Mesothelial cell of epicardium (in vitro differentiated cells): ENCODE measurements at regions not wholly inside any gene's neighbourhood (a gene's known extent, or its start where the extent isn't known, plus 50 kb on each side); places are given as distances from the start of the nearest gene placed in this dataset.
"Not testable (repeated sequence)": the region's sequence is repeated elsewhere in the genome, so short reads cannot be mapped to it uniquely, and the experiment has no call there.

Experiments used
- DNase-seq, 2 experiments: peaks; one replicate each; pipeline ENCODE4 v3.0.0; 2021; ENCODE audit warnings: low spot score in 2 of 2; ENCODE audit not compliant: unreplicated experiment in 2 of 2
- H3K27ac Mint-ChIP-seq: 2 replicates; pipeline ENCODE4 v1.8.0; 2021; ENCODE audit warnings: mixed read lengths
- H3K27me3 Mint-ChIP-seq: 2 replicates; pipeline ENCODE4 v1.8.0; 2021; ENCODE audit warnings: low read depth, mixed read lengths
- H3K36me3 Mint-ChIP-seq: 2 replicates; pipeline ENCODE4 v1.8.0; 2021; ENCODE audit warnings: mixed read lengths
- H3K4me1 Mint-ChIP-seq: 2 replicates; pipeline ENCODE4 v1.8.0; 2021; ENCODE audit warnings: mixed read lengths
- H3K4me3 Mint-ChIP-seq: 2 replicates; pipeline ENCODE4 v1.8.0; 2021; ENCODE audit warnings: mild to moderate bottlenecking, moderate library complexity, mixed read lengths
- H3K9me3 Mint-ChIP-seq: 2 replicates; pipeline ENCODE4 v1.8.0; 2021; ENCODE audit warnings: mixed read lengths
- CTCF ChIP-seq: fragments of 200-600 bp; sonication (generic); IDR thresholded peaks from one replicate; pipeline ENCODE4 v1.5.0; 2021; ENCODE audit warnings: antibody characterized with exemption; ENCODE audit not compliant: unreplicated experiment

DNA sequence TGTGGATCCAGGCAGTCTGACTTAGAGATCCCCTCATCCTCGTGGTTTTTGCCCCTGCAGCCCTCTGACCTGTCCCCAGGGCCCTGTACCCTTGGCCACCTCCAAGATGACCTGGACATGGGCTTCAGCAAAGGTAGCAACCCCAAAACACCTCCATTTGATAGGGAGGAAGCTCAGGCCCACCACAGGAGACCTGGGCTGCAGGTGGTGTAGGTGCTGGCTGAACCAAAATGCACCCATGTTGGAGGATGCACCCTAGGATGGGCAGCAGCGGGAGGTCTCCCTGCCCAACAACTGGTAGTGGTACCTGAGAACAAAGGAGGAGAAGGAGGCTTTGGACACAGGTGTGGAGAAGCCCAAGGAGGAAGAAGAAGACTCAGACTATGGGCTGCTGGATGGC, 188.7 kb downstream of the ZNF716 start:
- H3K27ac Mint-ChIP-seq: no peak overlapping the region
- no peak for DNase-seq
- no peak for TF ChIP-seq CTCF
- H3K27me3 Mint-ChIP-seq: no peaks in the 10 kb centered on the region
- no peaks in the 10 kb centered on the region for H3K4me1 Mint-ChIP-seq
- H3K36me3 Mint-ChIP-seq: no peaks in the 10 kb centered on the region
- peaks cover 32% of the 10 kb centered on the region for H3K9me3 Mint-ChIP-seq
- H3K4me3 Mint-ChIP-seq: no peak overlapping the region

GRCh38 chr7:57641521-57642067, 191.6 kb downstream of the ZNF716 start:
- peaks cover 45% of the 10 kb centered on the region for H3K9me3 Mint-ChIP-seq
- no peak for TF ChIP-seq CTCF
- DNase-seq: no peak
- H3K27ac Mint-ChIP-seq: no peak overlapping the region
- no peaks in the 10 kb centered on the region for H3K27me3 Mint-ChIP-seq
- no peak overlapping the region for H3K4me3 Mint-ChIP-seq
- no peaks in the 10 kb centered on the region for H3K4me1 Mint-ChIP-seq
- no peaks in the 10 kb centered on the region for H3K36me3 Mint-ChIP-seq

DNA sequence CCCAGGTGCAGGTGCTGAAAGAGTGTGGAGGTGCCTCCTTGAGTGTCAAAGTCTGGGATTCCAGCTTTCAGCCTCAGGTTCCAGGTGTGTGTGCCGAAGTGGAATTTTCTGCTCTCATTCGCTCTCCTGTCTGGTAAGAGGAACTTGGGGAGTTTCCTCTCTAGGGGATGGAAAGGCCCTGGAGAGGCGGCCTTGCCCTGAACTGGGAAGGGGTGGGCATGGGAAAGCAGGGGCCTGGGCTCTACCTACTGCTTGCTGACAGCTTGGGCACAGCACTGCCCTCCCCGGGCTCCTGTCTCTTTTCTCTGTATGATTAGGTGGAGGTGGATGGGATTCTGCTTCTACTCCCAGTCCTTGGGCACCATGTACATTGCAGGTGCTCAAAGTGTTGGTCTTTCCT, 192.8 kb downstream of the ZNF716 start:
- Mint-ChIP-seq H3K4me1 (no peaks in the 10 kb centered on the region), H3K9me3 (peaks cover 48% of the 10 kb centered on the region), H3K36me3 (no peaks in the 10 kb centered on the region), H3K4me3 (no peak overlapping the region), H3K27me3 (no peaks in the 10 kb centered on the region), H3K27ac (no peak overlapping the region)
- no peak for TF ChIP-seq CTCF
- DNase-seq: no peak

DNA sequence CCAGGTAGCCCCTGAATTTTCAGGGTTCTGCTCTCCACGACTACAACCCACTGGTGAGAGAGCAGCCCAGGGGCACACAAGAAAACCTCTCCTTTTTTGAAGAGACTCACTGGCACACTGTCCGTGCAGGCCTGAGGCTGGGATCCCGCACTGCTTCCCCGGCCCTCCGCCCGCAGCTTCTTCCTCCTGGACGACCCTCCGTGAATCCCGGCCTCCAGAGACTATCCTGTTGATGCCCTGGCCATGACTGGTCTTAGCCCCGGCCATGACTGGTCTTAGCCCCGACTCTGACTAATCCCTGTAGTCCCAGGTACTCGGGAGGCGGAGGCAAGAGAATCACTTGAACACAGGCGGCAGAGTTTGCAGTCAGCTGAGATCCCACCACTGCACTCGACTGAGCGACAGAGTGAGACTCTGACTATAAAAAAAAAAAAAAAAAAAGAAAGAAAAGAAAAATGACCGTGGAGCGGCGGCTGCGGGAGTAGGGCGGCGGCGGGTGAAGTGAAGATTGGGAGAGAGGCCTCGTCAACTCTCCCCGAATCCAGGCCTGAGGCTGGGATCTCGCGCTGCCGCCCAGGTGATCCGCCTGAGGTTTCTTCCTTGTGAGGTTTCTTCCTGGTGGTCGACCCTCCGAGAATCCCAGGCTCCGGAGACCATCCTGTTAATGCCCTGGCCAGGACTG, 196.4 kb downstream of the ZNF716 start:
- no peaks in the 10 kb centered on the region for H3K27me3 Mint-ChIP-seq
- no peak for TF ChIP-seq CTCF
- no peak for DNase-seq
- peaks cover 54% of the 10 kb centered on the region for H3K9me3 Mint-ChIP-seq
- H3K4me3 Mint-ChIP-seq: no peak overlapping the region
- no peaks in the 10 kb centered on the region for H3K4me1 Mint-ChIP-seq
- peaks cover 8% of the 10 kb centered on the region for H3K36me3 Mint-ChIP-seq
- no peak overlapping the region for H3K27ac Mint-ChIP-seq

DNA sequence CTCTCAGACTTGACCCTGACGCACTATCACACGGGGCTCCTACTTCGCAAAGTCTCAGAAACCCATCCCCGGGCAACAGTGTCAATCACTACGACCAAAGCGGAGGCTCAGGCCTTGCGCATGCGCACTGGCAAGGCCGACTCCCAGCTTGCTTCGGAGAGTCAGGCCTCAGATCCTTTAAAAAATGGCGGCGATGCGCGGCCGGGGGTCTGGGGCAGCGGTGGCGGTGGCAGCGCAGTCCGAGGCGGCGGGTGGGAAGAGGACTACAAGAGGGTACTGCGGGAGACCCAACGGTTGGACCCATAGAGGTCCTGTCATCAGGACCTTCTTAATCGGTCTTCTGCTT, 196.9 kb downstream of the ZNF716 start:
- no peaks in the 10 kb centered on the region for H3K4me1 Mint-ChIP-seq
- peaks cover 8% of the 10 kb centered on the region for H3K36me3 Mint-ChIP-seq
- TF ChIP-seq CTCF: no peak
- no peak overlapping the region for H3K4me3 Mint-ChIP-seq
- H3K9me3 Mint-ChIP-seq: peaks cover 56% of the 10 kb centered on the region
- no peak overlapping the region for H3K27ac Mint-ChIP-seq
- no peak for DNase-seq
- no peaks in the 10 kb centered on the region for H3K27me3 Mint-ChIP-seq

GRCh38 chr7:57650401-57650800, 200.4 kb downstream of the ZNF716 start:
- not testable (repeated sequence) for H3K27me3 Mint-ChIP-seq
- peaks cover 57% of the 10 kb centered on the region for H3K9me3 Mint-ChIP-seq
- H3K36me3 Mint-ChIP-seq: peaks cover 11% of the 10 kb centered on the region

More at GRCh38 chr7:57650401-57650800, 200.4 kb downstream of the ZNF716 start:
- not testable (repeated sequence) for H3K4me3 Mint-ChIP-seq, H3K27ac Mint-ChIP-seq, DNase-seq, H3K4me1 Mint-ChIP-seq
